Neural progenitor cell (in vitro differentiated cells): ENCODE measurements at regions not wholly inside any gene's neighbourhood (a gene's known extent, or its start where the extent isn't known, plus 50 kb on each side); places are given as distances from the start of the nearest gene placed in this dataset.

ENCODE experiments used
- DNase-seq: peaks from one replicate; pipeline ENCODE4 v3.0.0-alpha.2; 2016; ENCODE audit warnings: low spot score
- H2AFZ ChIP-seq: fragments of 200-600 bp; sonication (generic); replicated peaks from 2 replicates; pipeline ENCODE4 v1.6.1; 2016; ENCODE audit warnings: antibody characterized with exemption
- H3F3A ChIP-seq: fragments of 200-600 bp; sonication (generic); 2 replicates; pipeline ENCODE4 v1.6.1; 2016; ENCODE audit warnings: antibody characterized with exemption, low read depth
- H3K27ac ChIP-seq: fragments of 200-600 bp; sonication (generic); 2 replicates; pipeline ENCODE4 v1.5.1; 2016; ENCODE audit warnings: mild to moderate bottlenecking
- H3K27me3 ChIP-seq: fragments of 200-600 bp; sonication (generic); 2 replicates; pipeline ENCODE4 v1.6.1; 2016; ENCODE audit warnings: mild to moderate bottlenecking, moderate library complexity
- H3K36me3 ChIP-seq: fragments of 200-600 bp; sonication (generic); 2 replicates; pipeline ENCODE4 v1.5.1; 2016
- H3K4me1 ChIP-seq: fragments of 200-600 bp; sonication (generic); 2 replicates; pipeline ENCODE4 v1.6.1; 2016; ENCODE audit warnings: mixed run types
- H3K4me2 ChIP-seq: fragments of 200-600 bp; sonication (generic); 2 replicates; pipeline ENCODE4 v1.6.1; 2016
- H3K4me3 ChIP-seq: fragments of 200-600 bp; sonication (generic); 2 replicates; pipeline ENCODE4 v1.5.1; 2016
- H3K79me2 ChIP-seq: fragments of 200-600 bp; sonication (generic); 2 replicates; pipeline ENCODE4 v1.6.1; 2016; ENCODE audit warnings: low read depth
- H3K9ac ChIP-seq: fragments of 200-600 bp; sonication (generic); 2 replicates; pipeline ENCODE4 v1.6.1; 2016
- H3K9me3 ChIP-seq: fragments of 200-600 bp; sonication (generic); 2 replicates; pipeline ENCODE4 v1.5.1; 2016; ENCODE audit warnings: low read depth
- H4K20me1 ChIP-seq: fragments of 200-600 bp; sonication (generic); 2 replicates; pipeline ENCODE4 v1.6.1; 2016; ENCODE audit warnings: low read depth
- H3K27ac Mint-ChIP-seq: 3 replicates; pipeline ENCODE4 v1.8.0; 2021; ENCODE audit warnings: mixed read lengths
- H3K27me3 Mint-ChIP-seq: 2 replicates; pipeline ENCODE4 v1.8.0; 2022; ENCODE audit warnings: low read depth, mild to moderate bottlenecking, inconsistent platforms, moderate library complexity, mixed read lengths; ENCODE audit not compliant: insufficient read depth
- H3K36me3 Mint-ChIP-seq: 3 replicates; pipeline ENCODE4 v1.8.0; 2021; ENCODE audit warnings: mixed read lengths
- H3K4me1 Mint-ChIP-seq: 3 replicates; pipeline ENCODE4 v1.8.0; 2021; ENCODE audit warnings: mixed read lengths
- H3K4me3 Mint-ChIP-seq: 3 replicates; pipeline ENCODE4 v1.8.0; 2021; ENCODE audit warnings: mild to moderate bottlenecking, moderate library complexity, mixed read lengths
- H3K9me3 Mint-ChIP-seq: 3 replicates; pipeline ENCODE4 v1.8.0; 2020; ENCODE audit warnings: mixed read lengths
- EZH2 ChIP-seq: fragments of 200-600 bp; sonication (generic); IDR thresholded peaks from 2 replicates; pipeline ENCODE4 v1.6.1; 2017; ENCODE audit warnings: antibody characterized with exemption, mild to moderate bottlenecking, moderate library complexity
- EZH2phosphoT487 ChIP-seq: fragments of 200-600 bp; sonication (generic); IDR thresholded peaks from 2 replicates; pipeline ENCODE4 v1.6.1; 2017; ENCODE audit warnings: antibody characterized with exemption
- TF ChIP-seq, protein P1 (sequence below): fragments of 200-600 bp; sonication (generic); IDR thresholded peaks from 2 replicates; pipeline ENCODE4 v1.5.1; 2017; ENCODE audit warnings: antibody characterized with exemption, mild to moderate bottlenecking

DNA sequence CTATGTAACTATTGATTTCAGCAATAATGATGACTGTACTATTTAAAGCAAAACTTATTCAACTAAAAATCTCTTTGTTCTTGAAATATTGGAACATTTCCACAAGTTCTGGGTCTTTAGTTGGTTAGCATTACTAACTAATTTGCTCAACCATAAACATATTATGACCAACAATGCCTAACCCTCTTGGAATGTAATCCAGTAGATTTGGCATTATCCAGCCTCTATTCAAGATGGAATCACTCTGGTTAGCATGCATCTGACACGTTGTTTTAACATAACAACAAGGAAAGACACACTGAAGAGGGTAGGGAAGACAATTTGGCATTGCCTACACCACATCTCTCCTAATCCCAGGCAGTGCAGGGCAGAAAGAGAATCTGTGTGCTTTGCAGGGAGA is 941.3 kb upstream of the PCDH20 start:
- no peaks in the 10 kb centered on the region for H3K27me3 ChIP-seq
- H4K20me1 ChIP-seq = no peaks in the 10 kb centered on the region
- no peaks in the 10 kb centered on the region for H3K79me2 ChIP-seq
- peak overlapping the region; percentile 22 for H2AFZ ChIP-seq
- Mint-ChIP-seq H3K27ac (no peak overlapping the region), H3K27me3 (no peaks in the 10 kb centered on the region), H3K36me3 (no peaks in the 10 kb centered on the region), H3K4me3 (no peak overlapping the region), H3K9me3 (no peaks in the 10 kb centered on the region), H3K4me1 (no peaks in the 10 kb centered on the region)
- peaks cover 5% of the 10 kb centered on the region for H3F3A ChIP-seq
- H3K4me2 ChIP-seq = no peak overlapping the region
- H3K36me3 ChIP-seq = no peaks in the 10 kb centered on the region
- H3K9me3 ChIP-seq = no peaks in the 10 kb centered on the region
- no peak for TF ChIP-seq EZH2
- no peak overlapping the region for H3K9ac ChIP-seq
- no peak overlapping the region for H3K4me3 ChIP-seq
- no peak for DNase-seq
- H3K27ac ChIP-seq = no peak overlapping the region
- peaks cover 6% of the 10 kb centered on the region for H3K4me1 ChIP-seq

DNA sequence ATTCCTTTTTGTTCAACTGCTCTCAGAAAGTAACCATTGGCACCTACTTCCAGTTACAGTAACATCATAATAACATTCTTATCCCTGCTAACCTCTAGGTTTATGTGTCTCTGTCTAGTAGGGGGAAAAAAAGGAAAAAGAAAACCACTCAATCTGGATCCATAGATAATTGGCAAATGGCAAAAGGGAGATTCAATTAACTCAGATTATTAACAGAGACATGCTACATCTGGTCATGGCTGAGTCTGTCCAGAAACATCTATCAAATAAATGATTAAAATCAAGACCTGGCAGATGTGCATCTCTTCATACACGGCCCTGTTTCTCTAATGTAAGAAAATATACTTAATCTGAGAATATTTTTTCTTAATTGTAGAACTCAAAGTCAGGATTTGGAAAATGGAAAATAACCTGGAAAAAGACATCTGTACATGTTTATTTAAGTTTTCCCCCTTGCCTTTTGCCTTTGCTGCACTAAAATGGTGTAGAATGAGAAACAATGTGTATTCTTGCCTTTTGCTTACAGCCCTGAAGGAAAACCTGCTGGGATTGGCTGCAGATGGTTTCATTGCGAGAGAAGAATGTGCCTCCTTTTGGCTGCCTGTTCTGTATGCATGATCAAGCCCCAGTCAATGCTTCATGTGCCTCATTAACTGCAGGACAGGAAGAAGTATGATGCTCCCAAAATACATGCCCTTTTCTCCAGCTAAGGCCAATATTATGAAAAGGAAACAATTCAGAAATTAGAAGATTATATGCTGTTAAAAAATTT is 921.6 kb upstream of the PCDH20 start:
- Histone ChIP-seq H3K27ac (no peak overlapping the region), H3K4me3 (no peak overlapping the region), H3K79me2 (no peaks in the 10 kb centered on the region), H3K9me3 (no peaks in the 10 kb centered on the region), H3K9ac (no peak overlapping the region), H4K20me1 (no peaks in the 10 kb centered on the region), H2AFZ (peak overlapping the region; percentile 88), H3F3A (no peaks in the 10 kb centered on the region), H3K36me3 (no peaks in the 10 kb centered on the region), H3K27me3 (no peaks in the 10 kb centered on the region), H3K4me1 (peaks cover 18% of the 10 kb centered on the region), H3K4me2 (peak overlapping the region; percentile 32)
- DNase-seq = peak; percentile 63
- Mint-ChIP-seq H3K36me3 (no peaks in the 10 kb centered on the region), H3K4me3 (no peak overlapping the region), H3K9me3 (no peaks in the 10 kb centered on the region), H3K27me3 (no peaks in the 10 kb centered on the region), H3K4me1 (peaks cover 9% of the 10 kb centered on the region), H3K27ac (no peak overlapping the region)
- TF ChIP-seq, protein P1, sequence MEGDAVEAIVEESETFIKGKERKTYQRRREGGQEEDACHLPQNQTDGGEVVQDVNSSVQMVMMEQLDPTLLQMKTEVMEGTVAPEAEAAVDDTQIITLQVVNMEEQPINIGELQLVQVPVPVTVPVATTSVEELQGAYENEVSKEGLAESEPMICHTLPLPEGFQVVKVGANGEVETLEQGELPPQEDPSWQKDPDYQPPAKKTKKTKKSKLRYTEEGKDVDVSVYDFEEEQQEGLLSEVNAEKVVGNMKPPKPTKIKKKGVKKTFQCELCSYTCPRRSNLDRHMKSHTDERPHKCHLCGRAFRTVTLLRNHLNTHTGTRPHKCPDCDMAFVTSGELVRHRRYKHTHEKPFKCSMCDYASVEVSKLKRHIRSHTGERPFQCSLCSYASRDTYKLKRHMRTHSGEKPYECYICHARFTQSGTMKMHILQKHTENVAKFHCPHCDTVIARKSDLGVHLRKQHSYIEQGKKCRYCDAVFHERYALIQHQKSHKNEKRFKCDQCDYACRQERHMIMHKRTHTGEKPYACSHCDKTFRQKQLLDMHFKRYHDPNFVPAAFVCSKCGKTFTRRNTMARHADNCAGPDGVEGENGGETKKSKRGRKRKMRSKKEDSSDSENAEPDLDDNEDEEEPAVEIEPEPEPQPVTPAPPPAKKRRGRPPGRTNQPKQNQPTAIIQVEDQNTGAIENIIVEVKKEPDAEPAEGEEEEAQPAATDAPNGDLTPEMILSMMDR = no peak
- no peak for TF ChIP-seq EZH2

DNA sequence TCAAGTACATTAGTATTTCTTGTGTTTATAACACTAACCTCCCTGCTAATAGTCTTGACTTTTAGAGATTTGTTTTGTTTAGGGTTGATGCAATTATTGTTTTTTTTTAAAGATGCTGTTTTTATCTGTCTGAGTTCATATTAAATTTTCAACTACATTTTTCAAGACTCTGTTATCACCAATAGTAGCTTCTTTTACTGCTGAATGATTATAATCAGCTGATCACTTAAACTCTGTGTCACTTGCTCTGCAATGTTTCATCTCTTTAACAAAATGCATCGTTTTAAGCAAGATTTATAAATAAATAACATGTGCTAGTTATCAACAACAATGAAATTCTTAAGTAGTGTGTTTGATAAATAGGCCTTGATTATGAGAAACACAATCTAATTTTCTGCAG is 920.9 kb upstream of the PCDH20 start:
- Histone ChIP-seq H3K9me3 (no peaks in the 10 kb centered on the region), H3K36me3 (no peaks in the 10 kb centered on the region), H3K9ac (no peak overlapping the region), H4K20me1 (no peaks in the 10 kb centered on the region), H3K27me3 (no peaks in the 10 kb centered on the region), H3K4me3 (no peak overlapping the region), H3F3A (no peaks in the 10 kb centered on the region), H3K79me2 (no peaks in the 10 kb centered on the region), H3K4me2 (no peak overlapping the region), H2AFZ (peak overlapping the region; percentile 88), H3K4me1 (peaks cover 18% of the 10 kb centered on the region), H3K27ac (no peak overlapping the region)
- TF ChIP-seq EZH2phosphoT487 = no peak
- TF ChIP-seq EZH2 = no peak
- TF ChIP-seq, protein P1 = no peak
- no peak overlapping the region for H3K27ac Mint-ChIP-seq
- no peaks in the 10 kb centered on the region for H3K36me3 Mint-ChIP-seq
- no peak for DNase-seq
- no peak overlapping the region for H3K4me3 Mint-ChIP-seq
- peaks cover 9% of the 10 kb centered on the region for H3K4me1 Mint-ChIP-seq
- no peaks in the 10 kb centered on the region for H3K9me3 Mint-ChIP-seq
- H3K27me3 Mint-ChIP-seq = no peaks in the 10 kb centered on the region

DNA sequence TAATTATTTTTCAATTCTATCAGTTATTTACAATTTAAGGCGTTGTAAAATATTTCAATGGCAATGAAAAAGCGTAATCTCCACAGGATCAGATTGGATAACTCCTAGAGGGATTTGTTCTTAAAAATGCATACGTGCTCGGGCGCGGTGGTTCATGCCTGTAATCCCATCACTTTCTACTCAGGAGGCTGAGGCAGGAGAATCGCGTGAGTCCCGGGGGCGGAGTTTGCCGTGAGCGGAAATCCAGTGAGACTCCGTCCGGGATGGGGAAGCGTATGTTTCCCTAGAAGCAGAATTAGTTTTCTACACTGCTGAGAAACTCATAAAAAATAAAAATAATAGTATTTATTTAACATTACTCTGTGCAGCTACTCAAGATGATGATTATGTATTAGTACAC is 917.8 kb upstream of the PCDH20 start:
- no peak overlapping the region for H3K4me3 Mint-ChIP-seq
- Histone ChIP-seq H2AFZ (no peak overlapping the region), H3K4me3 (no peak overlapping the region), H3K4me2 (no peak overlapping the region), H3K79me2 (no peaks in the 10 kb centered on the region), H3K9ac (no peak overlapping the region), H4K20me1 (no peaks in the 10 kb centered on the region), H3K4me1 (peaks cover 18% of the 10 kb centered on the region), H3K36me3 (no peaks in the 10 kb centered on the region), H3K27me3 (no peaks in the 10 kb centered on the region), H3F3A (no peaks in the 10 kb centered on the region), H3K9me3 (no peaks in the 10 kb centered on the region), H3K27ac (no peak overlapping the region)
- no peaks in the 10 kb centered on the region for H3K36me3 Mint-ChIP-seq
- no peaks in the 10 kb centered on the region for H3K27me3 Mint-ChIP-seq
- H3K27ac Mint-ChIP-seq = no peak overlapping the region
- H3K4me1 Mint-ChIP-seq = peaks cover 9% of the 10 kb centered on the region
- H3K9me3 Mint-ChIP-seq = no peaks in the 10 kb centered on the region
- TF ChIP-seq, protein P1 = no peak
- TF ChIP-seq EZH2phosphoT487 = no peak
- no peak for TF ChIP-seq EZH2
- no peak for DNase-seq
